Naive B cell (primary cell): ENCODE measurements at regions not wholly inside any gene's neighbourhood (a gene's known extent, or its start where the extent isn't known, plus 50 kb on each side); places are given as distances from the start of the nearest gene placed in this dataset.

Experiments
- ATAC-seq, 2 donors: fragments of 150-1000 bp; cut with Tn5 transposase; 2 replicates each; pipeline ENCODE4 v1.10.0; 2021; ENCODE audit warnings: low read depth in 2 of 2, mild to moderate bottlenecking in 2 of 2, moderate library complexity in 2 of 2
- DNase-seq: peaks from one replicate; pipeline ENCODE4 v3.0.0; 2022
- H3K27ac Mint-ChIP-seq, 6 donors: one replicate each; pipeline ENCODE4 v1.8.0; 2020 to 2022; ENCODE audit warnings: mild to moderate bottlenecking in 6 of 6, mixed read lengths in 6 of 6, moderate library complexity in 5 of 6, inconsistent platforms in 2 of 6
- H3K27me3 Mint-ChIP-seq, 3 donors: one replicate each; pipeline ENCODE4 v1.8.0; 2021 to 2022; ENCODE audit warnings: mixed read lengths in 3 of 3, mild to moderate bottlenecking in 1 of 3
- H3K36me3 Mint-ChIP-seq, 2 donors: one replicate each; pipeline ENCODE4 v1.8.0; 2020 to 2022; ENCODE audit warnings: mixed read lengths in 2 of 2, inconsistent platforms in 1 of 2, mild to moderate bottlenecking in 1 of 2
- H3K4me1 Mint-ChIP-seq, 3 donors: one replicate each; pipeline ENCODE4 v1.8.0; 2020 to 2022; ENCODE audit warnings: mixed read lengths in 3 of 3, inconsistent platforms in 1 of 3, mild to moderate bottlenecking in 1 of 3, moderate library complexity in 1 of 3
- H3K4me3 Mint-ChIP-seq, 8 donors: one replicate each; pipeline ENCODE4 v1.8.0; 2020 to 2022; ENCODE audit warnings: mild to moderate bottlenecking in 8 of 8, mixed read lengths in 8 of 8, moderate library complexity in 8 of 8, inconsistent platforms in 2 of 8
- H3K9me3 Mint-ChIP-seq, 7 donors: one replicate each; pipeline ENCODE4 v1.8.0; 2020 to 2022; ENCODE audit warnings: mixed read lengths in 7 of 7, mild to moderate bottlenecking in 5 of 7, inconsistent platforms in 2 of 7, moderate library complexity in 1 of 7

GRCh38 chr4:53658029-53658428 is 66.7 kb upstream of the LNX1 start:
- Mint-ChIP-seq H3K27ac (peak overlapping the region in 1 of 6 donors; percentile 34), H3K27me3 (peaks cover 0 to 20% (median 4%) of the 10 kb centered on the region in 3 donors), H3K4me1 (no peaks in the 10 kb centered on the region), H3K36me3 (no peaks in the 10 kb centered on the region), H3K4me3 (no peak overlapping the region), H3K9me3 (no peaks in the 10 kb centered on the region)
- ATAC-seq (no peak), DNase-seq (no peak)

- H3K27ac Mint-ChIP-seq = no peak overlapping the region
- DNase-seq = no peak
- no peaks in the 10 kb centered on the region for H3K9me3 Mint-ChIP-seq
- no peak overlapping the region for H3K4me3 Mint-ChIP-seq
- peaks cover 0 to 20% (median 4%) of the 10 kb centered on the region in 3 donors for H3K27me3 Mint-ChIP-seq
- H3K4me1 Mint-ChIP-seq = no peaks in the 10 kb centered on the region
- no peaks in the 10 kb centered on the region for H3K36me3 Mint-ChIP-seq
- ATAC-seq = no peak
Measured at GRCh38 chr4:53656421-53656981, 65.2 kb upstream of the LNX1 start.

GRCh38 chr4:53654300-53654758 is 63.0 kb upstream of the LNX1 start:
- no peak for DNase-seq
- peak in 1 of 2 donors; percentile 28 for ATAC-seq
- H3K4me1 Mint-ChIP-seq = no peaks in the 10 kb centered on the region
- H3K27ac Mint-ChIP-seq = peak overlapping the region in 1 of 6 donors; percentile 19
- H3K4me3 Mint-ChIP-seq = no peak overlapping the region
- peaks cover 0 to 6% (median 0%) of the 10 kb centered on the region in 7 donors for H3K9me3 Mint-ChIP-seq
- H3K36me3 Mint-ChIP-seq = no peaks in the 10 kb centered on the region
- H3K27me3 Mint-ChIP-seq = peaks cover 5 to 21% (median 7%) of the 10 kb centered on the region in 3 donors

GRCh38 chr4:53653484-53654053 is 62.3 kb upstream of the LNX1 start:
- no peak for DNase-seq
- peaks cover 5 to 21% (median 9%) of the 10 kb centered on the region in 3 donors for H3K27me3 Mint-ChIP-seq
- peak overlapping the region in 1 of 6 donors; percentile 19 for H3K27ac Mint-ChIP-seq
- no peaks in the 10 kb centered on the region for H3K36me3 Mint-ChIP-seq
- H3K4me3 Mint-ChIP-seq = no peak overlapping the region
- ATAC-seq = no peak
- peaks cover 0 to 6% (median 0%) of the 10 kb centered on the region in 7 donors for H3K9me3 Mint-ChIP-seq
- no peaks in the 10 kb centered on the region for H3K4me1 Mint-ChIP-seq

- Mint-ChIP-seq H3K9me3 (peaks cover 0 to 7% (median 0%) of the 10 kb centered on the region in 7 donors), H3K4me1 (no peaks in the 10 kb centered on the region), H3K27ac (no peak overlapping the region), H3K4me3 (no peak overlapping the region), H3K27me3 (peaks cover 5 to 22% (median 13%) of the 10 kb centered on the region in 3 donors), H3K36me3 (no peaks in the 10 kb centered on the region)
- DNase-seq (no peak), ATAC-seq (no peak)
Measured at GRCh38 chr4:53651156-53651735, 60.0 kb upstream of the LNX1 start.

- Mint-ChIP-seq H3K9me3 (peaks cover 0 to 10% (median 0%) of the 10 kb centered on the region in 7 donors), H3K27ac (no peak overlapping the region), H3K27me3 (peaks cover 5 to 17% (median 13%) of the 10 kb centered on the region in 3 donors)
Measured at GRCh38 chr4:53649357-53649756, 58.1 kb upstream of the LNX1 start.

GRCh38 chr4:53647547-53647946 is 56.3 kb upstream of the LNX1 start:
- DNase-seq (no peak), ATAC-seq (no peak)
- H3K27ac Mint-ChIP-seq = peak overlapping the region in 1 of 6 donors; percentile 71
- no peaks in the 10 kb centered on the region for H3K4me1 Mint-ChIP-seq
- H3K4me3 Mint-ChIP-seq = no peak overlapping the region
- peaks cover 5 to 17% (median 13%) of the 10 kb centered on the region in 3 donors for H3K27me3 Mint-ChIP-seq
- no peaks in the 10 kb centered on the region for H3K36me3 Mint-ChIP-seq
- H3K9me3 Mint-ChIP-seq = peaks cover 0 to 10% (median 0%) of the 10 kb centered on the region in 7 donors

More at GRCh38 chr4:53649357-53649756, 58.1 kb upstream of the LNX1 start:
- Mint-ChIP-seq H3K4me3 (no peak overlapping the region), H3K4me1 (no peaks in the 10 kb centered on the region), H3K36me3 (no peaks in the 10 kb centered on the region)
- no peak for DNase-seq
- no peak for ATAC-seq

GRCh38 chr4:53646795-53647194 is 55.5 kb upstream of the LNX1 start:
- H3K36me3 Mint-ChIP-seq = no peaks in the 10 kb centered on the region
- no peak for ATAC-seq
- H3K4me1 Mint-ChIP-seq = no peaks in the 10 kb centered on the region
- DNase-seq = no peak
- peaks cover 0 to 10% (median 2%) of the 10 kb centered on the region in 7 donors for H3K9me3 Mint-ChIP-seq
- peaks cover 5 to 17% (median 13%) of the 10 kb centered on the region in 3 donors for H3K27me3 Mint-ChIP-seq
- H3K4me3 Mint-ChIP-seq = no peak overlapping the region
- H3K27ac Mint-ChIP-seq = no peak overlapping the region

- no peaks in the 10 kb centered on the region for H3K4me1 Mint-ChIP-seq
- ATAC-seq = no peak
- H3K27ac Mint-ChIP-seq = no peak overlapping the region
Measured at GRCh38 chr4:53645108-53645507, 53.8 kb upstream of the LNX1 start.

GRCh38 chr4:53644607-53645006 is 53.3 kb upstream of the LNX1 start:
- no peak overlapping the region for H3K4me3 Mint-ChIP-seq
- no peaks in the 10 kb centered on the region for H3K4me1 Mint-ChIP-seq
- peaks cover 0 to 10% (median 8%) of the 10 kb centered on the region in 3 donors for H3K27me3 Mint-ChIP-seq
- no peaks in the 10 kb centered on the region for H3K36me3 Mint-ChIP-seq
- DNase-seq (no peak), ATAC-seq (no peak)
- H3K27ac Mint-ChIP-seq = no peak overlapping the region
- H3K9me3 Mint-ChIP-seq = peaks cover 0 to 6% (median 2%) of the 10 kb centered on the region in 7 donors

More at GRCh38 chr4:53645108-53645507, 53.8 kb upstream of the LNX1 start:
- Mint-ChIP-seq H3K36me3 (no peaks in the 10 kb centered on the region), H3K27me3 (peaks cover 0 to 15% (median 13%) of the 10 kb centered on the region in 3 donors), H3K4me3 (no peak overlapping the region), H3K9me3 (peaks cover 0 to 10% (median 2%) of the 10 kb centered on the region in 7 donors)
- DNase-seq = no peak
